ENCODE measurements at regions not wholly inside any gene's neighbourhood (a gene's known extent, or its start where the extent isn't known, plus 50 kb on each side); places are given as distances from the start of the nearest gene placed in this dataset.
A peak's percentile ranks its signal among the peaks of the same experiment; 100 is the strongest.

DNA sequence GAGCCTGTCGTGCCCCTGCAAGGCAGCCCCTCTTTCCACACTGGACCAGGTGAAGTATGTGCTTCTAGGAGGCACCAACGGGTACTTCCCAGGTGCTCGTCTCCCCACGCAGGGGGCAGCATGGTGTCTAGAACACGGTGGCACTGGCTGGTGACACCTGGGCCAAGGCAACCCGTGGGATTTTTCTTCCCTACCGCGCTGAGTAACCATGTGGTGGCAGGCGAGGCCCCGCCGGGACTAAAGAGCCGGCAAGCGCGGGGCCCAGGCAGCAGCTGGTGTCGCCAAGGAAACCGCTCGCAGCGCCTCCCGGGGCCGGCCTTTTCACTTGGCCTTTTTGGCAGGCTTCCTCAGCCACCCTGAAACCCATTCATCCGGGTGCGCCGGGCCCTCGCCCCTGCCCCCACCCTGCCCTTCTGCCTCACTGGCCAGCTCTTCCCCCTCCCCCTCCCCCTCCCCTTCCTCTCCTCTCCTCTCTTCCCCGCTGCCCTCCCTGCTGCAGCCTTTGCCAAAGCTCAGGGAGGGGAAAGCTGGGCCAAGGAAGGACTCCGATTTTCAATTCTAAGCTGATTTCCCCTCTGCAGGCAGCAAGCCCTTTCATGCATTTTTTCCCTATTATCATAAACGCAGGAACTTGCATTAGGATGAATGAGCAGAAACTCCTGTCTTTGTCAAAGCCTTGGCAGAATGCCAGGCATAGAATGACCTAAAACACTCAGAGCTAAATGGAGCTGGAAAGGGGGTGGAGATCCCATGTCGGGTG, 81.2 kb downstream of the IRF2BPL start:
- TF ChIP-seq CTCF (conservative IDR thresholded peaks at IDR 0.05 in 1 of 2, IDR thresholded peaks at IDR 0.05 in 1 of 2; ENCODE audit: low read depth in 1 of 2, low read length in 2 of 2) (peak; percentile 23 to 46), EZH2 (IDR thresholded peaks at IDR 0.05; ENCODE audit: low read length, missing control alignments) (no peak)
